Sigmoid colon (tissue), 6 donors: ENCODE measurements at regions not wholly inside any gene's neighbourhood (a gene's known extent, or its start where the extent isn't known, plus 50 kb on each side); places are given as distances from the start of the nearest gene placed in this dataset.

Experiments used
- DNase-seq: peaks from one replicate; pipeline ENCODE4 v3.0.0-alpha.2; 2019
- H3K27ac ChIP-seq, 4 donors: fragments of 200-600 bp; sonication (generic); one replicate each; pipeline ENCODE4 v1.5.1; 2016 to 2019; ENCODE audit warnings: mild to moderate bottlenecking in 1 of 4
- H3K27me3 ChIP-seq, 3 donors: fragments of 200-600 bp; sonication (generic); one replicate each; pipeline ENCODE4 v1.5.1; 2019; ENCODE audit warnings: mild to moderate bottlenecking in 1 of 3
- H3K36me3 ChIP-seq, 4 donors: fragments of 200-600 bp; sonication (generic); one replicate each; pipeline ENCODE4 v1.5.1; 2016 to 2019
- H3K4me1 ChIP-seq, 4 donors: fragments of 200-600 bp; sonication (generic); one replicate each; pipeline ENCODE4 v1.5.1; 2017 to 2019
- H3K4me3 ChIP-seq, 4 donors: fragments of 200-600 bp; sonication (generic); one replicate each; pipeline ENCODE4 v1.5.1; 2017 to 2019; ENCODE audit warnings: mild to moderate bottlenecking in 2 of 4, moderate library complexity in 1 of 4
- H3K9me3 ChIP-seq, 4 donors: fragments of 200-600 bp in 3 of 4; sonication (generic) in 3 of 4; one replicate each; pipeline versions ENCODE4 v1.5.1 to v1.6.1; 2013 to 2019
- CTCF ChIP-seq, 4 experiments: fragments of 450-650 bp in 3 of 4; fragments of 200-600 bp in 1 of 4; IDR thresholded peaks; one replicate each; pipeline ENCODE4 v1.5.1; 2016 to 2019; ENCODE audit warnings: antibody characterized with exemption in 4 of 4, mild to moderate bottlenecking in 3 of 4, moderate library complexity in 2 of 4
- EP300 ChIP-seq, 4 donors: sonication (generic); formaldehyde crosslinking; IDR thresholded peaks; one replicate each; pipeline ENCODE4 v1.6.1; 2017; ENCODE audit warnings: antibody characterized with exemption in 4 of 4
- POLR2A ChIP-seq, 2 donors: fragments of 450-650 bp; IDR thresholded peaks; one replicate each; pipeline ENCODE4 v1.6.1; 2016; ENCODE audit warnings: antibody characterized with exemption in 2 of 2, mild to moderate bottlenecking in 2 of 2, moderate library complexity in 2 of 2
- POLR2AphosphoS5 ChIP-seq, 4 donors: sonication (generic); formaldehyde crosslinking; IDR thresholded peaks; one replicate each; pipeline ENCODE4 v1.6.1; 2017; ENCODE audit warnings: antibody characterized with exemption in 4 of 4
- WGBS, 2 donors: extraction: QIAGEN DNeasy Blood & Tissue Kit; methylation state at CpG; one replicate each; pipeline ENCODE4 v1.1.7; 2013; 5-methylcytosine and 5-hydroxymethylcytosine counted together
- intact Hi-C: fragments of 100-400 bp; cut with DNase I; formaldehyde crosslinking; loops from one replicate; pipeline ENCODE4 v1.15.1; 2023
- donor health status: healthy with polysubstance abuse.
- donor health status: healthy.

- Histone ChIP-seq H3K9me3 (no peaks in the 10 kb centered on the region), H3K4me3 (no peak overlapping the region), H3K27ac (no peak overlapping the region), H3K4me1 (peaks cover 0 to 32% (median 27%) of the 10 kb centered on the region in 4 donors), H3K36me3 (no peaks in the 10 kb centered on the region), H3K27me3 (no peaks in the 10 kb centered on the region)
- 92 to 93% methylated on average over 2 of the region's 2 CpGs for WGBS, 2 donors
- TF ChIP-seq POLR2AphosphoS5 (IDR thresholded peaks at IDR 0.05) = no peak
- TF ChIP-seq POLR2A (IDR thresholded peaks at IDR 0.05) = no peak
- TF ChIP-seq CTCF (IDR thresholded peaks at IDR 0.05) = no peak
- TF ChIP-seq EP300 (IDR thresholded peaks at IDR 0.05) = no peak
- no peak for DNase-seq
- intact Hi-C loops = loop anchor here (10.0 kb wide), 1 partner anchor 283 kb away; the partner anchor contains the start of gene RNPEP
Measured at GRCh38 chr1:201701831-201702230, 127.1 kb upstream of the IPO9 start.

GRCh38 chr1:201702936-201703335 is 126.0 kb upstream of the IPO9 start:
- WGBS, 2 donors = 25 to 55% methylated on average over 2 of the region's 2 CpGs
- H3K4me3 ChIP-seq = no peak overlapping the region
- H3K27ac ChIP-seq = peak overlapping the region; percentile 65 to 76 (median 70)
- peak; percentile 74 for DNase-seq
- intact Hi-C loops = loop anchor here (10.0 kb wide), 1 partner anchor 282 kb away; the partner anchor contains the start of gene RNPEP
- H3K9me3 ChIP-seq = no peaks in the 10 kb centered on the region
- H3K4me1 ChIP-seq = peaks cover 0 to 32% (median 26%) of the 10 kb centered on the region in 4 donors
- TF ChIP-seq POLR2AphosphoS5 (IDR thresholded peaks at IDR 0.05) (peak in 3 of 4 donors; percentile 14 to 66 (median 23)), EP300 (IDR thresholded peaks at IDR 0.05) (peak in 1 of 4 donors; percentile 51), CTCF (IDR thresholded peaks at IDR 0.05) (no peak), POLR2A (IDR thresholded peaks at IDR 0.05) (no peak)
- no peaks in the 10 kb centered on the region for H3K27me3 ChIP-seq
- H3K36me3 ChIP-seq = no peaks in the 10 kb centered on the region

- 28 to 36% methylated on average over 23 of the region's 23 CpGs for WGBS, 2 donors
- H3K4me3 ChIP-seq = no peak overlapping the region
- no peaks in the 10 kb centered on the region for H3K9me3 ChIP-seq
- intact Hi-C loops = loop anchor here (1.0 to 10.0 kb wide), 4 partner anchors 55 to 281 kb away; partner anchors contain the start of gene RNPEP
- no peaks in the 10 kb centered on the region for H3K27me3 ChIP-seq
- peak overlapping the region; percentile 65 to 76 (median 70) for H3K27ac ChIP-seq
- TF ChIP-seq CTCF (IDR thresholded peaks at IDR 0.05) (peak; percentile 82 to 96 (median 94)), POLR2AphosphoS5 (IDR thresholded peaks at IDR 0.05) (peak in 1 of 4 donors; percentile 29), POLR2A (IDR thresholded peaks at IDR 0.05) (no peak)
- no peaks in the 10 kb centered on the region for H3K36me3 ChIP-seq
- DNase-seq = peak; percentile 94
- H3K4me1 ChIP-seq = peaks cover 0 to 37% (median 29%) of the 10 kb centered on the region in 4 donors
Measured at GRCh38 chr1:201703621-201704438, 125.1 kb upstream of the IPO9 start.

GRCh38 chr1:201704439-201704792 is 124.5 kb upstream of the IPO9 start:
- Histone ChIP-seq H3K4me1 (peaks cover 0 to 41% (median 31%) of the 10 kb centered on the region in 4 donors), H3K9me3 (no peaks in the 10 kb centered on the region), H3K4me3 (no peak overlapping the region), H3K27ac (peak overlapping the region in 3 of 4 donors; percentile 65 to 76 (median 69)), H3K27me3 (no peaks in the 10 kb centered on the region), H3K36me3 (no peaks in the 10 kb centered on the region)
- WGBS, 2 donors = 33 to 56% methylated on average over 2 of the region's 2 CpGs
- intact Hi-C loops = loop anchor here (1.0 to 10.0 kb wide), 4 partner anchors 56 to 280 kb away; partner anchors contain the start of gene RNPEP
- DNase-seq = no peak
- TF ChIP-seq CTCF (IDR thresholded peaks at IDR 0.05) = peak in 1 of 4 experiments; percentile 2
- no peak for TF ChIP-seq POLR2AphosphoS5 (IDR thresholded peaks at IDR 0.05)
